ENCODE measurements at regions not wholly inside any gene's neighbourhood (a gene's known extent, or its start where the extent isn't known, plus 50 kb on each side); places are given as distances from the start of the nearest gene placed in this dataset.

DNA sequence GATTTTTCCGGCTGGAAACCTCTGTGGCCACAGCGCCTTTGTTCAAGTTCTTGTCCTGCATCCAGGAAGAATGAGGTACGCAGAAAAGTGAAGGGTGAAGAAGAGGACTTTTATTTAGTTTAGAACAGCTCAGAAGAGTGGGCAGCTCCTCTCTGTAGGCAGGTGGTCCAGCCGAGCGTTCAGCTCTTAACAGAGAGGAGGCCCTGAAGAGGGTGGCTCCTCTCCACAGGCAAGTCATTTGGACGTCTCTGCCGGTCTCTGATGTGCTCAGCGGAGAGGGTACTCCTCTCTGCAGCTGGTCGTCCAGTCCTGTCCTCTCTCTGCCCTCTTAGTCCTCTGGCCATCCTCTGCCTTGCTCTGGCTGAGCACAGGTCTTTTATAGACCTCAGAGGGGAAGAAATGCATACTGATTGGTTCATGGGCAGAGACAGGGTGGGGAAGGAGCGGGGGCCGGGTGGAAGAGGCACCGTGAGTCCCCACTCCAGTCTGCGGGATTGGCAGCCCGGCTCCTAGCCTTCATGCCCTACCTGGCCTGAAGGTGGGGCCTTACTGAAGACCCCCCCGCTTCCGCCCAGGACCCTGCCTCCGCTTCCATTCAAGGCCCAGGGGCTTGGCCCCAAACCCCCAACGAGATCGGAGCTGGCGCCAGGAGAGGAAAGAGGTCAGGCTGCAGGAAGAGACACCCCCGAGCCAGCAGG lies 70.0 kb upstream of the NKD1 start:
- H3K27ac ChIP-seq (ENCODE audit: low read length), result no peak overlapping the region
- no peaks in the 10 kb centered on the region for H3K36me3 ChIP-seq (ENCODE audit: insufficient read depth, low read length)
- H3K4me3 ChIP-seq (ENCODE audit: low read length), result no peak overlapping the region
- no peaks in the 10 kb centered on the region for H3F3A ChIP-seq (ENCODE audit: insufficient read depth, low read length, poor library complexity, severe bottlenecking)
- no peak overlapping the region for H3K9ac ChIP-seq (ENCODE audit: low read length)
- TF ChIP-seq MXI1 (conservative IDR thresholded peaks at IDR 0.05; ENCODE audit: poor library complexity, severe bottlenecking), result no peak
- TF ChIP-seq, protein P1, sequence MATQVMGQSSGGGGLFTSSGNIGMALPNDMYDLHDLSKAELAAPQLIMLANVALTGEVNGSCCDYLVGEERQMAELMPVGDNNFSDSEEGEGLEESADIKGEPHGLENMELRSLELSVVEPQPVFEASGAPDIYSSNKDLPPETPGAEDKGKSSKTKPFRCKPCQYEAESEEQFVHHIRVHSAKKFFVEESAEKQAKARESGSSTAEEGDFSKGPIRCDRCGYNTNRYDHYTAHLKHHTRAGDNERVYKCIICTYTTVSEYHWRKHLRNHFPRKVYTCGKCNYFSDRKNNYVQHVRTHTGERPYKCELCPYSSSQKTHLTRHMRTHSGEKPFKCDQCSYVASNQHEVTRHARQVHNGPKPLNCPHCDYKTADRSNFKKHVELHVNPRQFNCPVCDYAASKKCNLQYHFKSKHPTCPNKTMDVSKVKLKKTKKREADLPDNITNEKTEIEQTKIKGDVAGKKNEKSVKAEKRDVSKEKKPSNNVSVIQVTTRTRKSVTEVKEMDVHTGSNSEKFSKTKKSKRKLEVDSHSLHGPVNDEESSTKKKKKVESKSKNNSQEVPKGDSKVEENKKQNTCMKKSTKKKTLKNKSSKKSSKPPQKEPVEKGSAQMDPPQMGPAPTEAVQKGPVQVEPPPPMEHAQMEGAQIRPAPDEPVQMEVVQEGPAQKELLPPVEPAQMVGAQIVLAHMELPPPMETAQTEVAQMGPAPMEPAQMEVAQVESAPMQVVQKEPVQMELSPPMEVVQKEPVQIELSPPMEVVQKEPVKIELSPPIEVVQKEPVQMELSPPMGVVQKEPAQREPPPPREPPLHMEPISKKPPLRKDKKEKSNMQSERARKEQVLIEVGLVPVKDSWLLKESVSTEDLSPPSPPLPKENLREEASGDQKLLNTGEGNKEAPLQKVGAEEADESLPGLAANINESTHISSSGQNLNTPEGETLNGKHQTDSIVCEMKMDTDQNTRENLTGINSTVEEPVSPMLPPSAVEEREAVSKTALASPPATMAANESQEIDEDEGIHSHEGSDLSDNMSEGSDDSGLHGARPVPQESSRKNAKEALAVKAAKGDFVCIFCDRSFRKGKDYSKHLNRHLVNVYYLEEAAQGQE (IDR thresholded peaks at IDR 0.05; ENCODE audit: borderline replicate concordance), result no peak
- H4K20me1 ChIP-seq (ENCODE audit: insufficient read depth), result no peaks in the 10 kb centered on the region
- no peak overlapping the region for H3K4me2 ChIP-seq (ENCODE audit: low read length)
- no peak overlapping the region for H2AFZ ChIP-seq (ENCODE audit: low read depth, low read length)
- no peaks in the 10 kb centered on the region for H3K9me3 ChIP-seq (ENCODE audit: low read length)
- no peaks in the 10 kb centered on the region for H3K79me2 ChIP-seq (replicated peaks; ENCODE audit: insufficient read depth, low read length)
- H3K9me2 ChIP-seq (ENCODE audit: insufficient read depth, low read length), result no peaks in the 10 kb centered on the region
- no peaks in the 10 kb centered on the region for H3K27me3 ChIP-seq (ENCODE audit: insufficient read depth, low read depth, low read length)

DNA sequence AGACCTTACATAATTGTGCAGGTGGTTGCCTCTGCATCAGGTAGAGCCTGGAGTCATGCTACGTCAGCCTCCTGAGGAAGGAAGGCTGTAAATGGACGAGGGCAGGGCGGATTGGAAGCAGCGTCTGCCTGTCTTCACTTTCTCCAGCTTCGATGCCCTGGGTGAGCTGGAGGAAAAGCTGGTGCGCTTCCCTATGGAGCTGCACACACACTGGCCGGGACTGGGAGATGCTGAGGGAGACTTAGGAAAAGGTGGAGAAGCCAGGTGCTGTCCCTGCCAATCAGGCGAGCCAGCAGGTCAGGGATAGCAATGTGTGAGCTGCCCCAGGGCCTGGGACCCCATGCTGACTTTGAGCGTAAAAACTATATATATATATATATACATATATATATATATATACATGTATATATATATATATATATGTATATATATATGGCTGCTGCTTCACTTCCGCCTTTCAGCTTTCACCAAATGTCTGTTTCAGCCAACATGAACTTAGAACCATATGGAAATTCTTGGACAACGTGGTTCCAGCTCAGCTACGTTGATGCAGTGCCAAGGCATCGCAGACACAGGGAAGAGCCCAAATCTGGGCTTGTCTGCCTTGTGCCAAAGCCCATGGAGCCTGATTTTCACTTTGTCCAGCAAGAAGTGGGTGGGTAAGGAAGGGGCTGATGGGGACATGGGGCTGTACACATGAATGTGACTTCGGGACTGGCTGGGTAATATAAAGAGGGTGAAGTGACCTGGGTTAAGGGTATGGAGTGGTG lies 71.5 kb upstream of the NKD1 start:
- Histone ChIP-seq H3K4me2 (ENCODE audit: low read length) (no peak overlapping the region), H3K27me3 (ENCODE audit: insufficient read depth, low read depth, low read length) (no peaks in the 10 kb centered on the region), H3K4me3 (ENCODE audit: low read length) (no peak overlapping the region), H3K9me3 (ENCODE audit: low read length) (no peaks in the 10 kb centered on the region), H4K20me1 (ENCODE audit: insufficient read depth) (no peaks in the 10 kb centered on the region), H3K79me2 (replicated peaks; ENCODE audit: insufficient read depth, low read length) (no peaks in the 10 kb centered on the region), H3K9ac (ENCODE audit: low read length) (no peak overlapping the region), H3F3A (ENCODE audit: insufficient read depth, low read length, poor library complexity, severe bottlenecking) (no peaks in the 10 kb centered on the region), H3K27ac (ENCODE audit: low read length) (no peak overlapping the region), H2AFZ (ENCODE audit: low read depth, low read length) (no peak overlapping the region), H3K9me2 (ENCODE audit: insufficient read depth, low read length) (no peaks in the 10 kb centered on the region), H3K36me3 (ENCODE audit: insufficient read depth, low read length) (no peaks in the 10 kb centered on the region)
- TF ChIP-seq EZH2 (IDR thresholded peaks at IDR 0.05; ENCODE audit: borderline replicate concordance, insufficient read depth, low read length, poor library complexity, severe bottlenecking) (no peak), TAF1 (IDR thresholded peaks at IDR 0.05; ENCODE audit: low read depth) (no peak)
- TF ChIP-seq, protein P2, sequence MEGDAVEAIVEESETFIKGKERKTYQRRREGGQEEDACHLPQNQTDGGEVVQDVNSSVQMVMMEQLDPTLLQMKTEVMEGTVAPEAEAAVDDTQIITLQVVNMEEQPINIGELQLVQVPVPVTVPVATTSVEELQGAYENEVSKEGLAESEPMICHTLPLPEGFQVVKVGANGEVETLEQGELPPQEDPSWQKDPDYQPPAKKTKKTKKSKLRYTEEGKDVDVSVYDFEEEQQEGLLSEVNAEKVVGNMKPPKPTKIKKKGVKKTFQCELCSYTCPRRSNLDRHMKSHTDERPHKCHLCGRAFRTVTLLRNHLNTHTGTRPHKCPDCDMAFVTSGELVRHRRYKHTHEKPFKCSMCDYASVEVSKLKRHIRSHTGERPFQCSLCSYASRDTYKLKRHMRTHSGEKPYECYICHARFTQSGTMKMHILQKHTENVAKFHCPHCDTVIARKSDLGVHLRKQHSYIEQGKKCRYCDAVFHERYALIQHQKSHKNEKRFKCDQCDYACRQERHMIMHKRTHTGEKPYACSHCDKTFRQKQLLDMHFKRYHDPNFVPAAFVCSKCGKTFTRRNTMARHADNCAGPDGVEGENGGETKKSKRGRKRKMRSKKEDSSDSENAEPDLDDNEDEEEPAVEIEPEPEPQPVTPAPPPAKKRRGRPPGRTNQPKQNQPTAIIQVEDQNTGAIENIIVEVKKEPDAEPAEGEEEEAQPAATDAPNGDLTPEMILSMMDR (IDR thresholded peaks at IDR 0.05; ENCODE audit: poor library complexity, severe bottlenecking), result no peak

DNA sequence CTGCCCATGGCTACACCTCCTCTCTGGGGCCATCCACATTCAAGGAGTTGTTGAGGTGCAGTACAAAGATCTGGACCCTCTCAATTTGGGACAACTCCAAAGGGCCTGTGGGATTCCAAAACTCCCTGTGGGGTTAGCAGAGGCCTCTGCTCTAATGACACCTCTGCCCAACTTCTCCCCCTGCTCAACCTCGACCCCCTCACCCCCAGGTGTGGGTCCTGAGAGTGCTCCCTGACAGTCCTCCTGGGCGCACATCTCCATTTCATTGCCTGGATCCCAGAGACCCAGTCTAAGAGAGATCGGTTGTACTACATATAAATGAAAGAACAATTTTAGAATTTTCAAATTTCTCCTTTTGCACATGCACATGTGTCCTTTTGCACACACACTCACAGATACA lies 73.0 kb upstream of the NKD1 start:
- Histone ChIP-seq H3K36me3 (ENCODE audit: insufficient read depth, low read length) (no peaks in the 10 kb centered on the region), H3K27me3 (ENCODE audit: insufficient read depth, low read depth, low read length) (no peaks in the 10 kb centered on the region), H4K20me1 (ENCODE audit: insufficient read depth) (no peaks in the 10 kb centered on the region), H3K27ac (ENCODE audit: low read length) (no peak overlapping the region), H2AFZ (ENCODE audit: low read depth, low read length) (no peak overlapping the region), H3K4me2 (ENCODE audit: low read length) (no peak overlapping the region), H3K79me2 (replicated peaks; ENCODE audit: insufficient read depth, low read length) (no peaks in the 10 kb centered on the region), H3F3A (ENCODE audit: insufficient read depth, low read length, poor library complexity, severe bottlenecking) (no peaks in the 10 kb centered on the region), H3K9me2 (ENCODE audit: insufficient read depth, low read length) (no peaks in the 10 kb centered on the region), H3K4me3 (ENCODE audit: low read length) (no peak overlapping the region), H3K9me3 (ENCODE audit: low read length) (no peaks in the 10 kb centered on the region), H3K9ac (ENCODE audit: low read length) (no peak overlapping the region)
- TF ChIP-seq EZH2 (IDR thresholded peaks at IDR 0.05; ENCODE audit: borderline replicate concordance, insufficient read depth, low read length, poor library complexity, severe bottlenecking), result no peak
- TF ChIP-seq MXI1 (conservative IDR thresholded peaks at IDR 0.05; ENCODE audit: poor library complexity, severe bottlenecking), result no peak
- TF ChIP-seq SMC3 (conservative IDR thresholded peaks at IDR 0.05; ENCODE audit: poor library complexity), result no peak
- TF ChIP-seq, protein P1 (IDR thresholded peaks at IDR 0.05; ENCODE audit: borderline replicate concordance), result no peak
- TF ChIP-seq POLR2AphosphoS5 (IDR thresholded peaks at IDR 0.05), result no peak
- no peak for TF ChIP-seq EP300 (conservative IDR thresholded peaks at IDR 0.05; ENCODE audit: poor library complexity, severe bottlenecking)
- no peak for TF ChIP-seq TAF1 (IDR thresholded peaks at IDR 0.05; ENCODE audit: low read depth)
- TF ChIP-seq, protein P2 (IDR thresholded peaks at IDR 0.05; ENCODE audit: poor library complexity, severe bottlenecking), result no peak
